ENCODE measurements at regions not wholly inside any gene's neighbourhood (a gene's known extent, or its start where the extent isn't known, plus 50 kb on each side); places are given as distances from the start of the nearest gene placed in this dataset.

DNA sequence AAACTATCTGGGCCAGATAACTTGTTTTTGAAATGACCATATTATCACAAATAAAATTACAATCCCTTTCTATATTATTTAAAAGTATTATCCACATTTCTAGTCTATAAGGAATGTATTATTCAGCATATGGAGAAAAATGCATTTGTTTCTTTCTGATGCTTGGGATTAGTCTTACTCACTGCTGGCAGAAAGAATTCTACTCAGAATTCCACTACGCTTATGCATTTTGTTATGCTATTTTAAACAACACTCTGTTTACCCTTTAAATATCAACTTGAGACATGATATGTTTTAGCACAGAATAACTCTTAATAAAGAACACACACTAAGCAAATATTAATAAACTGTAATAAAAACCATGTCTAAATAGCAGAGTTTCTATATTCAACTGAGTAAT, 77.6 kb upstream of the ANO3 start:
- no peak for DNase-seq (ENCODE audit: low read depth)

GRCh38 chr11:26263769-26264168, 68.2 kb upstream of the ANO3 start:
- DNase-seq (ENCODE audit: low read depth), result no peak

GRCh38 chr11:26264266-26264665, 67.7 kb upstream of the ANO3 start:
- no peak for DNase-seq (ENCODE audit: low read depth)

- DNase-seq (ENCODE audit: low read depth), result no peak
These were observed 62.8 kb upstream of the ANO3 start for GRCh38 chr11:26268980-26269660.

- DNase-seq (ENCODE audit: low read depth), result no peak
These were observed 60.3 kb upstream of the ANO3 start for GRCh38 chr11:26271666-26272065.

DNA sequence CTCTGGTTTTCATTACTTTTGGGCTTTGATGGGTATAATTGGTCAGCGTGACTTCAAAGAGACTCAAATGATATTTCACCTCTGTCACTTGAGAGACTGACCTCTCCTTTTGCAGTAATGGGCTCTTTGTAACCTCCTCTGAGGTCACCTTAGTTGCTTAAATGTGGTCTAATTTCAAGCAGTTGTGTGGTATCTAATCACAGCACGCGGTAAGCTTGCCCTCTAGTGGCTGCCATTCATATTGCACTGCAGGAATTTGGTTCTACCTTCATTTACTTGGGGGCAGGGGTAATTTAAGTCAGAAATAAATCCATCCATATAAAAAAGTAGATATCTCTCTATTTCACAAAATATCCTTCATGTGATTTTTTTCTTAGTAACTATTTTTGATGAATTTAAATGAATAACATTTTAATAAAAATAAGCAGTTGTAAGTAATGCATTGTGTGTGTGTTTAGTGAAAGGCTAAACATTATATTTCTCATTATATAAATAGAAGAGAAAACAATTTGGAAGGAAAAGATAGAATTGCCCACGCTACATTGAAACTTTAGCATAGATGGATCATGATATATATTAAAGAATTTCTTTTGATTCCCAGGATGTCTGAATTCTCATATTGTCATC, 55.0 kb upstream of the ANO3 start:
- peak; percentile 66 for DNase-seq (ENCODE audit: low read depth)

DNA sequence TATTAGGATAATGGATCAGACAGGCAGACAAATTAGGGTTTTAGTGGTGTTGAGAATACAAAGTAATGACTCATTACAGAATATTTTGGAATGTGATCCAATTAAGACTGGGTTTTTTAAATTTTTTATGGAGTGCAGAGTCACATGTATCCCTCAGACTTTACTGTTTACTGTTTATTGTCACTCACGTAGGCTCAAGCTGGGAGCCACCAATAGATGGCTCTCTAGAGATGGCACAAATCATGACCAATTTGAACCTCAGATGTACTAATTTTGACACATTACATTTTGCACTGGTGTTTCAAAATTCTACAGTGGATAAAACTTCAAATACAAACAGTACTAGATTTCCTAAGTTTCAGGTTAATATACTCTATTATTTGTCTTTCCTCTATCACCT, 53.6 kb upstream of the ANO3 start:
- no peak for DNase-seq (ENCODE audit: low read depth)

All from iris pigment epithelial cell (primary cell).